ENCODE measurements at regions not wholly inside any gene's neighbourhood (a gene's known extent, or its start where the extent isn't known, plus 50 kb on each side); places are given as distances from the start of the nearest gene placed in this dataset.
A peak's percentile ranks its signal among the peaks of the same experiment; 100 is the strongest.

- H3K4me3 ChIP-seq (ENCODE audit: low read depth, low read length): no peak overlapping the region
- in situ Hi-C loops (cut with HindIII; ENCODE audit: low sequenced_read_pairs): no loop called here
- TF ChIP-seq CTCF (IDR thresholded peaks at IDR 0.05; ENCODE audit: low read depth, low read length, missing control alignments): no peak
- no peak for DNase-seq (ENCODE audit: low read depth)
Observed at GRCh38 chr20:10749084-10749483, 75.3 kb upstream of the JAG1 start.

- TF ChIP-seq CTCF (IDR thresholded peaks at IDR 0.05; ENCODE audit: low read depth, low read length, missing control alignments): no peak
- DNase-seq (ENCODE audit: low read depth): no peak
- H3K4me3 ChIP-seq (ENCODE audit: low read depth, low read length): no peak overlapping the region
- in situ Hi-C loops (cut with HindIII; ENCODE audit: low sequenced_read_pairs): no loop called here
Observed at GRCh38 chr20:10752206-10752605, 78.4 kb upstream of the JAG1 start.

- TF ChIP-seq CTCF (IDR thresholded peaks at IDR 0.05; ENCODE audit: low read depth, low read length, missing control alignments): no peak
- in situ Hi-C loops (cut with HindIII; ENCODE audit: low sequenced_read_pairs): no loop called here
- no peak overlapping the region for H3K4me3 ChIP-seq (ENCODE audit: low read depth, low read length)
- DNase-seq (ENCODE audit: low read depth): no peak
Observed at GRCh38 chr20:10754824-10755223, 81.0 kb upstream of the JAG1 start.

- DNase-seq (ENCODE audit: low read depth): no peak
- in situ Hi-C loops (cut with HindIII; ENCODE audit: low sequenced_read_pairs): no loop called here
- no peak for TF ChIP-seq CTCF (IDR thresholded peaks at IDR 0.05; ENCODE audit: low read depth, low read length, missing control alignments)
- no peak overlapping the region for H3K4me3 ChIP-seq (ENCODE audit: low read depth, low read length)
Observed at GRCh38 chr20:10758446-10758845, 84.6 kb upstream of the JAG1 start.

GRCh38 chr20:10761232-10761631 is 87.4 kb upstream of the JAG1 start:
- no peak overlapping the region for H3K4me3 ChIP-seq (ENCODE audit: low read depth, low read length)
- DNase-seq (ENCODE audit: low read depth): peak; percentile 83
- in situ Hi-C loops (cut with HindIII; ENCODE audit: low sequenced_read_pairs): no loop called here
- no peak for TF ChIP-seq CTCF (IDR thresholded peaks at IDR 0.05; ENCODE audit: low read depth, low read length, missing control alignments)

- no peak for TF ChIP-seq CTCF (IDR thresholded peaks at IDR 0.05; ENCODE audit: low read depth, low read length, missing control alignments)
- DNase-seq (ENCODE audit: low read depth): peak; percentile 49
- in situ Hi-C loops (cut with HindIII; ENCODE audit: low sequenced_read_pairs): no loop called here
- H3K4me3 ChIP-seq (ENCODE audit: low read depth, low read length): no peak overlapping the region
Observed at GRCh38 chr20:10761786-10762185, 88.0 kb upstream of the JAG1 start.

- in situ Hi-C loops (cut with HindIII; ENCODE audit: low sequenced_read_pairs): no loop called here
- no peak for DNase-seq (ENCODE audit: low read depth)
- no peak for TF ChIP-seq CTCF (IDR thresholded peaks at IDR 0.05; ENCODE audit: low read depth, low read length, missing control alignments)
- no peak overlapping the region for H3K4me3 ChIP-seq (ENCODE audit: low read depth, low read length)
Observed at GRCh38 chr20:10762216-10762615, 88.4 kb upstream of the JAG1 start.

Data from astrocyte of the cerebellum (primary cell).